ENCODE measurements at regions not wholly inside any gene's neighbourhood (a gene's known extent, or its start where the extent isn't known, plus 50 kb on each side); places are given as distances from the start of the nearest gene placed in this dataset.

DNA sequence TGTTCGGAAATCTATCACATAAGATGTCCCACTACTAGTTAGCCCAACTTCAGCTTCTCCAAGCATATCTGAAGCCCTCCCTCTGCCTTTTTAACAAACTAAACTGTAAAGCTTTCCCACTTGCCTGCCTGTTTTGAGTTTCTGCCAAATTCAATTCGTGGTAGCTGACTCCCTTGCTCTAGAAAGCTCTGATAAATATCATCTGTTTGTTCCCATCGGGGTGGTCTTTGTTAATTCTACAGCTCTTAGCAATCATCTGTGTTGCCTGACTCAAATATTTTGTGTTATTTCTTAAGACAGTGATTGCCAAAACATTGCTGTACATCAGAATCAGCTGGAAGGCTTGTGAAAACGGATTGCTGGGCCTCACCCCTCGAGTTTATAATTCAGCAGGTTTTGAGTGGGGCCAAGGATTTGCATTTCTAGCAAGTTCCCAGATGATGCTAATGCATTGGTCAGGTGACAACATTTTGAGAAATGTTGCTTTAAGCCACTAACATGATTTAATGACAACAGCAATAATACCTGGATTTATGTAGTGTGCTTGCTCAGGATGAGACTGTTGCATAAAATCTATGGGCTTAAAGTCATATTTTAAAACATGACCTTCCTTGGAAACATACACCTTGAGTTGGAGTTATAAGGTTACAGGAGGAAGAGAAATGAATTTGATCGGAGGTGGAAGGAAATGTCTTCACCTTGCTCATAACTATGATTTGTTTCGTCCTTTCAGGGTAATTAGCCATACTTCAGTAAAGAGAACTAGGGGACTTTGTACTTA is 631.9 kb downstream of the PSAT1 start:
- Mint-ChIP-seq H3K4me1 (ENCODE audit: low read depth, unreplicated experiment) (peaks cover 15% of the 10 kb centered on the region), H3K27ac (ENCODE audit: unreplicated experiment) (no peak overlapping the region), H3K36me3 (ENCODE audit: low read depth, unreplicated experiment) (no peaks in the 10 kb centered on the region), H3K9me3 (ENCODE audit: unreplicated experiment) (no peaks in the 10 kb centered on the region), H3K27me3 (ENCODE audit: low read depth, unreplicated experiment) (no peaks in the 10 kb centered on the region), H3K4me3 (ENCODE audit: unreplicated experiment) (no peak overlapping the region)
- no peak overlapping the region for H3K27ac ChIP-seq (ENCODE audit: low read depth, low read length)
- no peaks in the 10 kb centered on the region for H3K9me3 ChIP-seq (ENCODE audit: insufficient read depth, low read depth, low read length)
- FAIRE-seq, result no peak
- peaks cover 11% of the 10 kb centered on the region for H3K4me1 ChIP-seq (ENCODE audit: insufficient read depth, low read length)
- H3K4me3 ChIP-seq (ENCODE audit: insufficient read depth, low read depth, low read length), result no peak overlapping the region
- H4K20me1 ChIP-seq (ENCODE audit: insufficient read depth, low read length), result no peaks in the 10 kb centered on the region
- no peaks in the 10 kb centered on the region for H3K27me3 ChIP-seq (ENCODE audit: insufficient read depth, low read length)
- H3K79me2 ChIP-seq (ENCODE audit: insufficient read depth, low read length), result no peaks in the 10 kb centered on the region
- H3K4me2 ChIP-seq (ENCODE audit: low read length), result no peak overlapping the region
- TF ChIP-seq EZH2 (IDR thresholded peaks at IDR 0.05; ENCODE audit: insufficient read depth, low read length), result no peak
- TF ChIP-seq, protein P1, sequence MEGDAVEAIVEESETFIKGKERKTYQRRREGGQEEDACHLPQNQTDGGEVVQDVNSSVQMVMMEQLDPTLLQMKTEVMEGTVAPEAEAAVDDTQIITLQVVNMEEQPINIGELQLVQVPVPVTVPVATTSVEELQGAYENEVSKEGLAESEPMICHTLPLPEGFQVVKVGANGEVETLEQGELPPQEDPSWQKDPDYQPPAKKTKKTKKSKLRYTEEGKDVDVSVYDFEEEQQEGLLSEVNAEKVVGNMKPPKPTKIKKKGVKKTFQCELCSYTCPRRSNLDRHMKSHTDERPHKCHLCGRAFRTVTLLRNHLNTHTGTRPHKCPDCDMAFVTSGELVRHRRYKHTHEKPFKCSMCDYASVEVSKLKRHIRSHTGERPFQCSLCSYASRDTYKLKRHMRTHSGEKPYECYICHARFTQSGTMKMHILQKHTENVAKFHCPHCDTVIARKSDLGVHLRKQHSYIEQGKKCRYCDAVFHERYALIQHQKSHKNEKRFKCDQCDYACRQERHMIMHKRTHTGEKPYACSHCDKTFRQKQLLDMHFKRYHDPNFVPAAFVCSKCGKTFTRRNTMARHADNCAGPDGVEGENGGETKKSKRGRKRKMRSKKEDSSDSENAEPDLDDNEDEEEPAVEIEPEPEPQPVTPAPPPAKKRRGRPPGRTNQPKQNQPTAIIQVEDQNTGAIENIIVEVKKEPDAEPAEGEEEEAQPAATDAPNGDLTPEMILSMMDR (IDR thresholded peaks at IDR 0.05; ENCODE audit: insufficient read depth, low read depth, low read length), result no peak
- no peaks in the 10 kb centered on the region for H3K36me3 ChIP-seq (ENCODE audit: insufficient read depth, low read length)
- no peak overlapping the region for H2AFZ ChIP-seq (ENCODE audit: low read depth, low read length)
- no peak overlapping the region for H3K9ac ChIP-seq (ENCODE audit: low read length)
- DNase-seq (ENCODE audit: low read depth), result no peak

DNA sequence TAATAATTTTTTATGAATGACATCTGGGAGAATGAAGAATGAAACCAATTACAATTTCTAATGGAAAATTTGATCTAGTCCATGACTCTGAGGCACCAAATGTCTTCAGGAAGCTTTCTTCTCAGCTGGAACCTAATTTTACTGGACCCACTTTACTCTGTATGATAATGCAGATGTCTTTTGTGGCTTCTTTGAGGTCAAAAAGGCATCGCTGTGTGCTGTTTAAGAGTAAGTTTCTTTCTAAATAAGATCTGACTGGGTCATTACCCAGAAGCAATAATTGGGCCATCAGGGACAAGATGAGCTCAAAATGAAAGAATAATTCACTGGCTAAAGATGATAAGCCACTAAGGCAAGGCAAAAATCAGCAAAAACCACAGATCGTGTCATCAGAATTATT is 633.4 kb downstream of the PSAT1 start:
- Histone ChIP-seq H3K4me3 (ENCODE audit: insufficient read depth, low read depth, low read length) (no peak overlapping the region), H3K36me3 (ENCODE audit: insufficient read depth, low read length) (no peaks in the 10 kb centered on the region), H3K79me2 (ENCODE audit: insufficient read depth, low read length) (no peaks in the 10 kb centered on the region), H3K9ac (ENCODE audit: low read length) (no peak overlapping the region), H2AFZ (ENCODE audit: low read depth, low read length) (no peak overlapping the region), H3K4me1 (ENCODE audit: insufficient read depth, low read length) (peaks cover 11% of the 10 kb centered on the region), H4K20me1 (ENCODE audit: insufficient read depth, low read length) (no peaks in the 10 kb centered on the region), H3K27ac (ENCODE audit: low read depth, low read length) (no peak overlapping the region), H3K9me3 (ENCODE audit: insufficient read depth, low read depth, low read length) (no peaks in the 10 kb centered on the region), H3K27me3 (ENCODE audit: insufficient read depth, low read length) (no peaks in the 10 kb centered on the region), H3K4me2 (ENCODE audit: low read length) (no peak overlapping the region)
- no peak overlapping the region for H3K4me3 Mint-ChIP-seq (ENCODE audit: unreplicated experiment)
- peaks cover 17% of the 10 kb centered on the region for H3K4me1 Mint-ChIP-seq (ENCODE audit: low read depth, unreplicated experiment)
- DNase-seq (ENCODE audit: low read depth) (no peak), FAIRE-seq (no peak)
- H3K36me3 Mint-ChIP-seq (ENCODE audit: low read depth, unreplicated experiment), result no peaks in the 10 kb centered on the region
- H3K27me3 Mint-ChIP-seq (ENCODE audit: low read depth, unreplicated experiment), result no peaks in the 10 kb centered on the region
- H3K27ac Mint-ChIP-seq (ENCODE audit: unreplicated experiment), result no peak overlapping the region
- TF ChIP-seq, protein P1 (IDR thresholded peaks at IDR 0.05; ENCODE audit: insufficient read depth, low read depth, low read length), result no peak
- H3K9me3 Mint-ChIP-seq (ENCODE audit: unreplicated experiment), result no peaks in the 10 kb centered on the region

Data from astrocyte (in vitro differentiated cells and primary cell).